ENCODE measurements at regions not wholly inside any gene's neighbourhood (a gene's known extent, or its start where the extent isn't known, plus 50 kb on each side); places are given as distances from the start of the nearest gene placed in this dataset.

GRCh38 chr3:89584398-89584797 lies 477.0 kb downstream of the EPHA3 start:
- H3K4me3 ChIP-seq (ENCODE audit: low read depth, low read length) = no peak overlapping the region
- no peak for DNase-seq
- H3K4me1 ChIP-seq = no peaks in the 10 kb centered on the region
- no peaks in the 10 kb centered on the region for H3K27me3 ChIP-seq
- H3K9me3 ChIP-seq = no peaks in the 10 kb centered on the region
- no peak for TF ChIP-seq CTCF (IDR thresholded peaks at IDR 0.05; ENCODE audit: low read depth, low read length)
- no peaks in the 10 kb centered on the region for H3K36me3 ChIP-seq

GRCh38 chr3:89586256-89586655 lies 478.8 kb downstream of the EPHA3 start:
- no peak for TF ChIP-seq CTCF (IDR thresholded peaks at IDR 0.05; ENCODE audit: low read depth, low read length)
- H3K9me3 ChIP-seq = no peaks in the 10 kb centered on the region
- H3K4me1 ChIP-seq = no peaks in the 10 kb centered on the region
- no peaks in the 10 kb centered on the region for H3K36me3 ChIP-seq
- H3K27me3 ChIP-seq = no peaks in the 10 kb centered on the region
- no peak overlapping the region for H3K4me3 ChIP-seq (ENCODE audit: low read depth, low read length)
- no peak for DNase-seq

GRCh38 chr3:89586676-89587075 lies 479.3 kb downstream of the EPHA3 start:
- H3K27me3 ChIP-seq = no peaks in the 10 kb centered on the region
- no peak for TF ChIP-seq CTCF (IDR thresholded peaks at IDR 0.05; ENCODE audit: low read depth, low read length)
- no peaks in the 10 kb centered on the region for H3K36me3 ChIP-seq
- no peaks in the 10 kb centered on the region for H3K4me1 ChIP-seq
- no peaks in the 10 kb centered on the region for H3K9me3 ChIP-seq
- no peak for DNase-seq
- no peak overlapping the region for H3K4me3 ChIP-seq (ENCODE audit: low read depth, low read length)

DNA sequence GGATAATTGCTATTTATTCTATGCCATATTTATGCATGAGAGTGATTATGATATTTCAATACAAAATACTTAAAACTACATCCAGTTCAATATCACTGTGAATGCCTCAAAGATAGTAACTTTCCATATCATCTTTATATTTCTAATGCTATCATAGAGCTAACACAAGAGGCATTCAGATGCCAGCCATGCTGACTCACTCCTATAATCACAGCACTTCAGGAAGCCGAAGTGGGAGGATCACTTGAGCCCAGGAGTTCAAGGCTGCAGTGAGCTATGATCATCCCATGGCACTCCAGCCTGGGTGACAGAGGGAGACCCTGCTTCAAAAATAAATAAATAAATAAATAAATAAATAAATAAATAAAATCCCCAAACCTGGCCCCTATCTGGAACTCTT lies 498.7 kb downstream of the EPHA3 start:
- no peaks in the 10 kb centered on the region for H3K27me3 ChIP-seq
- H3K4me3 ChIP-seq (ENCODE audit: low read depth, low read length) = no peak overlapping the region
- H3K9me3 ChIP-seq = no peaks in the 10 kb centered on the region
- no peaks in the 10 kb centered on the region for H3K4me1 ChIP-seq
- no peak for TF ChIP-seq CTCF (IDR thresholded peaks at IDR 0.05; ENCODE audit: low read depth, low read length)
- no peaks in the 10 kb centered on the region for H3K36me3 ChIP-seq
- DNase-seq = no peak

GRCh38 chr3:89612027-89612426 lies 504.6 kb downstream of the EPHA3 start:
- DNase-seq = no peak
- Histone ChIP-seq H3K9me3 (no peaks in the 10 kb centered on the region), H3K4me3 (ENCODE audit: low read depth, low read length) (no peak overlapping the region), H3K36me3 (no peaks in the 10 kb centered on the region), H3K4me1 (no peaks in the 10 kb centered on the region), H3K27me3 (no peaks in the 10 kb centered on the region)
- TF ChIP-seq CTCF (IDR thresholded peaks at IDR 0.05; ENCODE audit: low read depth, low read length) = no peak

GRCh38 chr3:89613241-89613640 lies 505.8 kb downstream of the EPHA3 start:
- H3K4me1 ChIP-seq = no peaks in the 10 kb centered on the region
- no peak for TF ChIP-seq CTCF (IDR thresholded peaks at IDR 0.05; ENCODE audit: low read depth, low read length)
- H3K27me3 ChIP-seq = no peaks in the 10 kb centered on the region

More at GRCh38 chr3:89613241-89613640, 505.8 kb downstream of the EPHA3 start:
- DNase-seq = no peak
- Histone ChIP-seq H3K36me3 (no peaks in the 10 kb centered on the region), H3K4me3 (ENCODE audit: low read depth, low read length) (no peak overlapping the region), H3K9me3 (no peaks in the 10 kb centered on the region)
